Cerebellar cortex (tissue), 1 donor: ENCODE measurements at regions not wholly inside any gene's neighbourhood (a gene's known extent, or its start where the extent isn't known, plus 50 kb on each side); places are given as distances from the start of the nearest gene placed in this dataset.

Source experiments
- DNase-seq: peaks from one replicate; pipeline ENCODE4 v3.0.0-alpha.2; 2015; ENCODE audit warnings: low spot score

- no peak for DNase-seq
These were observed 228.4 kb downstream of the KLF13 start for GRCh38 chr15:31555022-31555421.

- no peak for DNase-seq
These were observed 230.0 kb downstream of the KLF13 start for GRCh38 chr15:31556494-31557150.

GRCh38 chr15:31557899-31558298 is 231.3 kb downstream of the KLF13 start:
- no peak for DNase-seq

GRCh38 chr15:31558840-31559239 is 232.2 kb downstream of the KLF13 start:
- no peak for DNase-seq

- DNase-seq = no peak
These were observed 233.2 kb downstream of the KLF13 start for GRCh38 chr15:31559786-31560185.

- no peak for DNase-seq
These were observed 234.0 kb downstream of the KLF13 start for GRCh38 chr15:31560643-31561042.

GRCh38 chr15:31561156-31561555 is 234.5 kb downstream of the KLF13 start:
- no peak for DNase-seq

- peak; percentile 26 for DNase-seq
These were observed 236.4 kb downstream of the KLF13 start for GRCh38 chr15:31563001-31563400.

GRCh38 chr15:31563421-31563820 is 236.8 kb downstream of the KLF13 start:
- DNase-seq = no peak

GRCh38 chr15:31567861-31568260 is 241.2 kb downstream of the KLF13 start:
- no peak for DNase-seq

GRCh38 chr15:31569836-31570235 is 243.2 kb downstream of the KLF13 start:
- DNase-seq = no peak

- no peak for DNase-seq
These were observed 244.0 kb downstream of the KLF13 start for GRCh38 chr15:31570591-31570990.

GRCh38 chr15:31571676-31572075 is 245.0 kb downstream of the KLF13 start:
- DNase-seq = no peak

GRCh38 chr15:31573759-31574158 is 247.1 kb downstream of the KLF13 start:
- DNase-seq = no peak

GRCh38 chr15:31574766-31575165 is 248.1 kb downstream of the KLF13 start:
- no peak for DNase-seq

GRCh38 chr15:31577108-31577507 is 250.5 kb downstream of the KLF13 start:
- no peak for DNase-seq

GRCh38 chr15:31579282-31579681 is 252.6 kb downstream of the KLF13 start:
- DNase-seq = no peak

- no peak for DNase-seq
These were observed 253.3 kb downstream of the KLF13 start for GRCh38 chr15:31579976-31580375.

- no peak for DNase-seq
These were observed 257.6 kb downstream of the KLF13 start for GRCh38 chr15:31584195-31584594.

GRCh38 chr15:31585240-31585639 is 258.6 kb downstream of the KLF13 start:
- DNase-seq = no peak

- DNase-seq = no peak
These were observed 260.2 kb downstream of the KLF13 start for GRCh38 chr15:31586841-31587240.

GRCh38 chr15:31587583-31587982 is 260.9 kb downstream of the KLF13 start:
- DNase-seq = peak; percentile 39

GRCh38 chr15:31590609-31591008 is 264.0 kb downstream of the KLF13 start:
- DNase-seq = no peak

GRCh38 chr15:31591908-31592307 is 265.3 kb downstream of the KLF13 start:
- no peak for DNase-seq
